Natural killer cell (primary cell): ENCODE measurements at regions not wholly inside any gene's neighbourhood (a gene's known extent, or its start where the extent isn't known, plus 50 kb on each side); places are given as distances from the start of the nearest gene placed in this dataset.

Experiments used
- ATAC-seq, 3 donors: fragments of 150-1000 bp in 2 of 3; fragments of 200-7000 bp in 1 of 3; cut with Tn5 transposase; 1 replicate in 1 of 3; 2 replicates in 2 of 3; pipeline ENCODE4 v1.10.0; 2021; ENCODE audit warnings: mild to moderate bottlenecking in 2 of 3, moderate library complexity in 2 of 3
- DNase-seq, 2 donors: peaks; one replicate each; pipeline versions ENCODE4 v3.0.0 to v3.0.0-alpha.2; 2013 to 2021; ENCODE audit warnings: mixed read lengths in 1 of 2
- H3K27ac ChIP-seq: one replicate; pipeline ENCODE4 v1.5.1; 2013; ENCODE audit warnings: mild to moderate bottlenecking, low read length
- H3K27me3 ChIP-seq: one replicate; pipeline ENCODE4 v1.6.1; 2013; ENCODE audit warnings: low read length; ENCODE audit not compliant: control insufficient read depth, insufficient read depth
- H3K36me3 ChIP-seq: one replicate; pipeline ENCODE4 v1.6.1; 2013; ENCODE audit warnings: low read length; ENCODE audit not compliant: control insufficient read depth, insufficient read depth
- H3K4me1 ChIP-seq: one replicate; pipeline ENCODE4 v1.6.1; 2013; ENCODE audit warnings: low read length; ENCODE audit not compliant: control insufficient read depth, insufficient read depth
- H3K4me3 ChIP-seq: one replicate; pipeline ENCODE4 v1.5.1; 2013; ENCODE audit warnings: low read length
- H3K9me3 ChIP-seq: one replicate; pipeline ENCODE4 v1.6.1; 2013; ENCODE audit warnings: low read length; ENCODE audit not compliant: control insufficient read depth, insufficient read depth
- H3K27ac Mint-ChIP-seq, 2 donors: one replicate each; pipeline ENCODE4 v1.8.0; 2022; ENCODE audit warnings: mild to moderate bottlenecking in 2 of 2, mixed read lengths in 2 of 2, moderate library complexity in 1 of 2
- H3K27me3 Mint-ChIP-seq, 2 donors: one replicate each; pipeline ENCODE4 v1.8.0; 2022; ENCODE audit warnings: low read depth in 2 of 2, mixed read lengths in 2 of 2
- H3K36me3 Mint-ChIP-seq: one replicate; pipeline ENCODE4 v1.8.0; 2022; ENCODE audit warnings: mixed read lengths
- H3K4me1 Mint-ChIP-seq, 2 donors: one replicate each; pipeline ENCODE4 v1.8.0; 2022; ENCODE audit warnings: mixed read lengths in 2 of 2
- H3K4me3 Mint-ChIP-seq: one replicate; pipeline ENCODE4 v1.8.0; 2022; ENCODE audit warnings: mild to moderate bottlenecking, moderate library complexity, mixed read lengths
- H3K9me3 Mint-ChIP-seq, 2 donors: one replicate each; pipeline ENCODE4 v1.8.0; 2022; ENCODE audit warnings: mixed read lengths in 2 of 2
- WGBS: methylation state at CpG from one replicate; pipeline ENCODE4 v1.1.7; 2013; ENCODE audit warnings: missing lambda C conversion rate; ENCODE audit not compliant: insufficient coverage; 5-methylcytosine and 5-hydroxymethylcytosine counted together
- intact Hi-C: fragments of 100-400 bp; cut with micrococcal nuclease; formaldehyde crosslinking; loops from one replicate; pipeline ENCODE4 v1.14.2; 2022
- TF ChIP-seq, protein P1 (sequence below): fragments of 200-600 bp; IDR thresholded peaks from one replicate; pipeline ENCODE4 v1.8.0; 2022; ENCODE audit warnings: antibody characterized with exemption

- H3K36me3 ChIP-seq = no peaks in the 10 kb centered on the region
- H3K9me3 ChIP-seq = no peaks in the 10 kb centered on the region
- no peaks in the 10 kb centered on the region for H3K36me3 Mint-ChIP-seq
- no peak overlapping the region for H3K27ac ChIP-seq
- DNase-seq (no peak), ATAC-seq (no peak)
- H3K4me3 ChIP-seq = no peak overlapping the region
- peaks cover 0 to 9% of the 10 kb centered on the region in 2 donors for H3K4me1 Mint-ChIP-seq
- TF ChIP-seq, protein P1, sequence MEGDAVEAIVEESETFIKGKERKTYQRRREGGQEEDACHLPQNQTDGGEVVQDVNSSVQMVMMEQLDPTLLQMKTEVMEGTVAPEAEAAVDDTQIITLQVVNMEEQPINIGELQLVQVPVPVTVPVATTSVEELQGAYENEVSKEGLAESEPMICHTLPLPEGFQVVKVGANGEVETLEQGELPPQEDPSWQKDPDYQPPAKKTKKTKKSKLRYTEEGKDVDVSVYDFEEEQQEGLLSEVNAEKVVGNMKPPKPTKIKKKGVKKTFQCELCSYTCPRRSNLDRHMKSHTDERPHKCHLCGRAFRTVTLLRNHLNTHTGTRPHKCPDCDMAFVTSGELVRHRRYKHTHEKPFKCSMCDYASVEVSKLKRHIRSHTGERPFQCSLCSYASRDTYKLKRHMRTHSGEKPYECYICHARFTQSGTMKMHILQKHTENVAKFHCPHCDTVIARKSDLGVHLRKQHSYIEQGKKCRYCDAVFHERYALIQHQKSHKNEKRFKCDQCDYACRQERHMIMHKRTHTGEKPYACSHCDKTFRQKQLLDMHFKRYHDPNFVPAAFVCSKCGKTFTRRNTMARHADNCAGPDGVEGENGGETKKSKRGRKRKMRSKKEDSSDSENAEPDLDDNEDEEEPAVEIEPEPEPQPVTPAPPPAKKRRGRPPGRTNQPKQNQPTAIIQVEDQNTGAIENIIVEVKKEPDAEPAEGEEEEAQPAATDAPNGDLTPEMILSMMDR = no peak
- 86% methylated on average over 8 of the region's 8 CpGs for WGBS
- intact Hi-C loops = no loop called here
- H3K9me3 Mint-ChIP-seq = no peaks in the 10 kb centered on the region
- peaks cover 1 to 9% of the 10 kb centered on the region in 2 donors for H3K27me3 Mint-ChIP-seq
- H3K4me3 Mint-ChIP-seq = no peak overlapping the region
- H3K4me1 ChIP-seq = no peaks in the 10 kb centered on the region
- no peaks in the 10 kb centered on the region for H3K27me3 ChIP-seq
- no peak overlapping the region for H3K27ac Mint-ChIP-seq
Observed at GRCh38 chr20:60454491-60454890, 496.3 kb downstream of the CDH26 start.

DNA sequence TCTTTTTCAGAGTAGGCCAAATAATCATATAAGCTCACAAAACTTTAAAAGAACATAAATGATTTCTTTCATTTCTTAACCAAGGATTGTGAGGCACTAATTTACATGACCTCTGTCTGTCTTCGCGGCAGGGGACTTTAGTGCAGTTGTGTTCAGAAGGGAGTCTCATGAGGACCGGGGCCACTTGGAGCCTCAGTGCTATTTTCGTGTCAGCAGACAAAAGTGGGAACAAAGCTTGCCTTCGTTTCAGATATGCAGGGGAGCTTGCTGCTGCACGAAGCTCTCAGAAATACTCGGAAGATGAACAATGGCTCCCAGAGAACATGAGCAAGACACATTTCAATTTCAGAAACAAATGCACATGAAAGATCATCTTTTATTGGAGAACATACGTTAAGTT lies 497.0 kb downstream of the CDH26 start:
- Mint-ChIP-seq H3K27me3 (peaks cover 9 to 13% of the 10 kb centered on the region in 2 donors), H3K9me3 (no peaks in the 10 kb centered on the region), H3K4me3 (no peak overlapping the region), H3K27ac (no peak overlapping the region), H3K4me1 (peaks cover 0 to 9% of the 10 kb centered on the region in 2 donors), H3K36me3 (no peaks in the 10 kb centered on the region)
- TF ChIP-seq, protein P1 = no peak
- Histone ChIP-seq H3K4me3 (no peak overlapping the region), H3K27ac (no peak overlapping the region), H3K27me3 (no peaks in the 10 kb centered on the region), H3K9me3 (no peaks in the 10 kb centered on the region), H3K4me1 (no peaks in the 10 kb centered on the region), H3K36me3 (no peaks in the 10 kb centered on the region)
- intact Hi-C loops = no loop called here
- DNase-seq (no peak), ATAC-seq (no peak)
- WGBS = 89% methylated on average over 8 of the region's 8 CpGs

GRCh38 chr20:60459212-60459611 lies 501.0 kb downstream of the CDH26 start:
- TF ChIP-seq, protein P1 = no peak
- Histone ChIP-seq H3K27me3 (no peaks in the 10 kb centered on the region), H3K9me3 (no peaks in the 10 kb centered on the region), H3K27ac (no peak overlapping the region), H3K4me1 (no peaks in the 10 kb centered on the region), H3K36me3 (no peaks in the 10 kb centered on the region), H3K4me3 (no peak overlapping the region)
- Mint-ChIP-seq H3K9me3 (peaks cover 0 to 2% of the 10 kb centered on the region in 2 donors), H3K4me3 (no peak overlapping the region), H3K27ac (no peak overlapping the region), H3K27me3 (peaks cover 10 to 25% of the 10 kb centered on the region in 2 donors), H3K4me1 (no peaks in the 10 kb centered on the region), H3K36me3 (no peaks in the 10 kb centered on the region)
- intact Hi-C loops = no loop called here
- no peak for ATAC-seq
- 90% methylated on average over 2 of the region's 3 CpGs for WGBS
- no peak for DNase-seq

DNA sequence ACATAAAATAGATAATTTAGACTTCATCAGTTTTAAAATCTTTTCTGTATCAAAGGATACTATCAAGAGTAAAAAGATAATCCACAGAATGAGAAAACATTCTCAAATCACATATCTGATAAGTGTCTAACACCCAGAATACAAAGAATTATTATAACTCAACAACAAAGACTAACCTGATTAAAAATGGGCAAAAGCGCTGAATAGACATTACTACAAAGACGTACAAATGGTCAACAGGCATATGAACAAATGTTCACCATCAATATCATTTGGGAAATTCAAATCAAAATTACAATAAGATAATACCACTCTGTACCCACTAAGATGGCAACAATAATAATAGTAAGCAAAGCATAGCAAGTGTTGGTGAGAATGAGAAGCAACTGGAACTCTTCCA lies 503.8 kb downstream of the CDH26 start:
- no peaks in the 10 kb centered on the region for H3K36me3 ChIP-seq
- Mint-ChIP-seq H3K4me1 (no peaks in the 10 kb centered on the region), H3K9me3 (peaks cover 0 to 2% of the 10 kb centered on the region in 2 donors), H3K27ac (no peak overlapping the region), H3K36me3 (no peaks in the 10 kb centered on the region), H3K27me3 (peaks cover 10 to 25% of the 10 kb centered on the region in 2 donors), H3K4me3 (no peak overlapping the region)
- 100% methylated on average over 2 of the region's 2 CpGs for WGBS
- no peak overlapping the region for H3K27ac ChIP-seq
- H3K27me3 ChIP-seq = no peaks in the 10 kb centered on the region
- no peak for ATAC-seq
- H3K9me3 ChIP-seq = no peaks in the 10 kb centered on the region
- TF ChIP-seq, protein P1 = no peak
- H3K4me1 ChIP-seq = no peaks in the 10 kb centered on the region
- no peak overlapping the region for H3K4me3 ChIP-seq
- DNase-seq = no peak
- intact Hi-C loops = no loop called here
